Mucosa of descending colon (tissue), 3 donors: ENCODE measurements at regions not wholly inside any gene's neighbourhood (a gene's known extent, or its start where the extent isn't known, plus 50 kb on each side); places are given as distances from the start of the nearest gene placed in this dataset.

ENCODE experiments used
- ATAC-seq: fragments of 200-7000 bp; cut with Tn5 transposase; one replicate; pipeline ENCODE4 v1.9.1; 2020; ENCODE audit warnings: mild to moderate bottlenecking, moderate library complexity
- DNase-seq, 3 donors: peaks; one replicate each; pipeline ENCODE4 v3.0.0-alpha.2; 2020
- H3K36me3 ChIP-seq: fragments of 200-600 bp; one replicate; pipeline ENCODE4 v1.8.0; 2021; ENCODE audit warnings: low read depth, mild to moderate bottlenecking
- H3K4me1 ChIP-seq: fragments of 200-600 bp; one replicate; pipeline ENCODE4 v1.8.0; 2021; ENCODE audit warnings: low read depth, mild to moderate bottlenecking
- H3K4me3 ChIP-seq: fragments of 200-600 bp; one replicate; pipeline ENCODE4 v1.8.0; 2021; ENCODE audit warnings: mild to moderate bottlenecking
- H3K9me3 ChIP-seq: fragments of 200-600 bp; one replicate; pipeline ENCODE4 v1.8.0; 2021; ENCODE audit warnings: mild to moderate bottlenecking
- CTCF ChIP-seq: fragments of 200-600 bp; IDR thresholded peaks from one replicate; pipeline ENCODE4 v1.8.0; 2022; ENCODE audit warnings: antibody characterized with exemption, mild to moderate bottlenecking
- intact Hi-C, 2 donors: fragments of 100-400 bp; cut with DNase I in 1 of 2; cut with micrococcal nuclease in 1 of 2; formaldehyde crosslinking; loops; one replicate each; pipeline versions ENCODE4 v1.11.0 to v1.11.1; 2022; cut with DNase I, micrococcal nuclease
- donor health status: DM: no; HTN: no; CAD: no; lungs with moderate emphysema.
- donor health status: DM: no; HTN: no; CAD: no.
- donor health status: DM: no; HTN: yes; CAD: no.

GRCh38 chr12:4112290-4112689 lies 161.3 kb upstream of the CCND2 start:
- intact Hi-C loops: no loop called here
- peaks cover 17% of the 10 kb centered on the region for H3K4me1 ChIP-seq
- H3K9me3 ChIP-seq: no peaks in the 10 kb centered on the region
- no peak for ATAC-seq
- no peaks in the 10 kb centered on the region for H3K36me3 ChIP-seq
- H3K4me3 ChIP-seq: no peak overlapping the region
- DNase-seq: no peak
- no peak for TF ChIP-seq CTCF

- no peak for ATAC-seq
Measured at GRCh38 chr12:4111010-4111409, 162.6 kb upstream of the CCND2 start.

DNA sequence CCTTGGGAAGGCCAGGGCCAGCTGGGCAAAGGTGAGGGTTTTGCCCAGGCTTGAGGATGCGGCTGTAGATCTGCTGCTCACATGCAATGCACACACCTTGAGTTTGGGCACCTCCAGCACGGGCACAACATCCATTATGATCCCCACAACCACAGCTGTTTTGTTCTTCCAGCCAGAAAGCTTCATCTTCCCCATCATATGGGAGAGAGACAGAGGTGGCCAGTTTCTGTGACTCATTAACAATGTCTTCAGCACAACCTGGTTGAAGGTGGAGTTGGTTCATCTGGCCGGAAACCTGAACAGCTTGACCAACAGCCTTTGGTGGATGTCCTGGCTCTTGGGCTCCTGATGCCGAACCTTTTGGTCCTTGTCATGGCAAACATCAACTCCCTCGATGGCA lies 163.7 kb upstream of the CCND2 start:
- ATAC-seq: no peak
- no peak for DNase-seq
- no peak overlapping the region for H3K4me3 ChIP-seq
- no peak for TF ChIP-seq CTCF
- H3K9me3 ChIP-seq: no peaks in the 10 kb centered on the region
- H3K36me3 ChIP-seq: no peaks in the 10 kb centered on the region
- H3K4me1 ChIP-seq: no peaks in the 10 kb centered on the region
- intact Hi-C loops: loop anchor here in 1 of 2 donors (5.0 kb wide), 1 partner anchor 167 kb away; no protein-coding TSS in a partner anchor

More at GRCh38 chr12:4111010-4111409, 162.6 kb upstream of the CCND2 start:
- no peaks in the 10 kb centered on the region for H3K9me3 ChIP-seq
- no peak for DNase-seq
- no peaks in the 10 kb centered on the region for H3K36me3 ChIP-seq
- no peak for TF ChIP-seq CTCF
- no peak overlapping the region for H3K4me3 ChIP-seq
- intact Hi-C loops: no loop called here
- peaks cover 5% of the 10 kb centered on the region for H3K4me1 ChIP-seq

GRCh38 chr12:4108803-4109345 lies 164.7 kb upstream of the CCND2 start:
- no peaks in the 10 kb centered on the region for H3K4me1 ChIP-seq
- intact Hi-C loops: loop anchor here in 1 of 2 donors (5.0 kb wide), 1 partner anchor 168 kb away; no protein-coding TSS in a partner anchor
- DNase-seq: no peak
- no peaks in the 10 kb centered on the region for H3K36me3 ChIP-seq
- H3K4me3 ChIP-seq: no peak overlapping the region
- ATAC-seq: no peak
- no peaks in the 10 kb centered on the region for H3K9me3 ChIP-seq
- no peak for TF ChIP-seq CTCF

- ATAC-seq (no peak), DNase-seq (no peak)
- Histone ChIP-seq H3K4me1 (no peaks in the 10 kb centered on the region), H3K4me3 (no peak overlapping the region), H3K36me3 (no peaks in the 10 kb centered on the region), H3K9me3 (no peaks in the 10 kb centered on the region)
- intact Hi-C loops: loop anchor here in 1 of 2 donors (5.0 kb wide), 1 partner anchor 169 kb away; no protein-coding TSS in a partner anchor
- no peak for TF ChIP-seq CTCF
Measured at GRCh38 chr12:4107911-4108697, 165.5 kb upstream of the CCND2 start.
